RWPE2 (cell line): ENCODE measurements at regions not wholly inside any gene's neighbourhood (a gene's known extent, or its start where the extent isn't known, plus 50 kb on each side); places are given as distances from the start of the nearest gene placed in this dataset.

ENCODE experiments used
- ATAC-seq: fragments of 200-7000 bp; cut with Tn5 transposase; 3 replicates; pipeline ENCODE4 v1.9.1; 2021; ENCODE audit warnings: low read depth
- DNase-seq: peaks from one replicate; pipeline ENCODE4 v3.0.0-alpha.2; 2020; ENCODE audit warnings: low spot score
- H3K27ac ChIP-seq: fragments of 450-650 bp; 2 replicates; pipeline ENCODE4 v1.5.1; 2017; ENCODE audit warnings: mild to moderate bottlenecking; ENCODE audit not compliant: poor library complexity, severe bottlenecking
- H3K27me3 ChIP-seq: fragments of 250-450 bp; sonication (Bioruptor Pico); 2 replicates; pipeline ENCODE4 v1.5.1; 2021; ENCODE audit warnings: mild to moderate bottlenecking, moderate library complexity; ENCODE audit not compliant: insufficient read depth, poor library complexity, severe bottlenecking
- H3K36me3 ChIP-seq: fragments of 250-450 bp; sonication (Bioruptor Pico); 2 replicates; pipeline ENCODE4 v1.5.1; 2020; ENCODE audit warnings: low read depth, mild to moderate bottlenecking, moderate library complexity
- H3K4me1 ChIP-seq: fragments of 250-450 bp; sonication (Bioruptor Pico); 2 replicates; pipeline ENCODE4 v1.5.1; 2021; ENCODE audit warnings: mild to moderate bottlenecking, moderate library complexity; ENCODE audit not compliant: insufficient read depth, poor library complexity, severe bottlenecking
- H3K4me3 ChIP-seq: fragments of 250-450 bp; sonication (Bioruptor Pico); 2 replicates; pipeline ENCODE4 v1.5.1; 2021; ENCODE audit warnings: mild to moderate bottlenecking, moderate library complexity; ENCODE audit not compliant: severe bottlenecking
- H3K9me3 ChIP-seq: fragments of 250-450 bp; sonication (Bioruptor Pico); 2 replicates; pipeline ENCODE4 v1.5.1; 2021; ENCODE audit warnings: mild to moderate bottlenecking, moderate library complexity; ENCODE audit not compliant: severe bottlenecking
- TF ChIP-seq, protein P1 (sequence below): fragments of 450-650 bp; IDR thresholded peaks from one replicate; pipeline ENCODE4 v1.5.1; 2017; ENCODE audit warnings: mild to moderate bottlenecking, moderate library complexity; ENCODE audit not compliant: poor library complexity, severe bottlenecking

GRCh38 chr2:57990118-57990725 lies 56.4 kb upstream of the VRK2 start:
- Histone ChIP-seq H3K27ac (no peak overlapping the region), H3K36me3 (no peaks in the 10 kb centered on the region), H3K4me1 (no peaks in the 10 kb centered on the region), H3K4me3 (no peak overlapping the region), H3K27me3 (no peaks in the 10 kb centered on the region), H3K9me3 (no peaks in the 10 kb centered on the region)
- TF ChIP-seq, protein P1, sequence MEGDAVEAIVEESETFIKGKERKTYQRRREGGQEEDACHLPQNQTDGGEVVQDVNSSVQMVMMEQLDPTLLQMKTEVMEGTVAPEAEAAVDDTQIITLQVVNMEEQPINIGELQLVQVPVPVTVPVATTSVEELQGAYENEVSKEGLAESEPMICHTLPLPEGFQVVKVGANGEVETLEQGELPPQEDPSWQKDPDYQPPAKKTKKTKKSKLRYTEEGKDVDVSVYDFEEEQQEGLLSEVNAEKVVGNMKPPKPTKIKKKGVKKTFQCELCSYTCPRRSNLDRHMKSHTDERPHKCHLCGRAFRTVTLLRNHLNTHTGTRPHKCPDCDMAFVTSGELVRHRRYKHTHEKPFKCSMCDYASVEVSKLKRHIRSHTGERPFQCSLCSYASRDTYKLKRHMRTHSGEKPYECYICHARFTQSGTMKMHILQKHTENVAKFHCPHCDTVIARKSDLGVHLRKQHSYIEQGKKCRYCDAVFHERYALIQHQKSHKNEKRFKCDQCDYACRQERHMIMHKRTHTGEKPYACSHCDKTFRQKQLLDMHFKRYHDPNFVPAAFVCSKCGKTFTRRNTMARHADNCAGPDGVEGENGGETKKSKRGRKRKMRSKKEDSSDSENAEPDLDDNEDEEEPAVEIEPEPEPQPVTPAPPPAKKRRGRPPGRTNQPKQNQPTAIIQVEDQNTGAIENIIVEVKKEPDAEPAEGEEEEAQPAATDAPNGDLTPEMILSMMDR = no peak
- ATAC-seq (no peak), DNase-seq (no peak)
